HG02852 (cell line): ENCODE measurements at regions not wholly inside any gene's neighbourhood (a gene's known extent, or its start where the extent isn't known, plus 50 kb on each side); places are given as distances from the start of the nearest gene placed in this dataset.

Source experiments
- ATAC-seq: cut with Tn5 transposase; IDR thresholded peaks from one replicate; pipeline ENCODE4 v1.9.1; 2021; ENCODE audit warnings: mild to moderate bottlenecking, moderate library complexity; ENCODE audit not compliant: unreplicated experiment

- no peak for ATAC-seq
These were observed 406.1 kb downstream of the LRATD1 start for GRCh38 chr2:15038366-15039364.

- no peak for ATAC-seq
These were observed 408.0 kb downstream of the LRATD1 start for GRCh38 chr2:15040429-15041084.

GRCh38 chr2:15041429-15041837, 408.9 kb downstream of the LRATD1 start:
- no peak for ATAC-seq

GRCh38 chr2:15042801-15043217, 410.3 kb downstream of the LRATD1 start:
- no peak for ATAC-seq

- ATAC-seq: no peak
These were observed 411.0 kb downstream of the LRATD1 start for GRCh38 chr2:15043336-15044058.

GRCh38 chr2:15045054-15045453, 412.5 kb downstream of the LRATD1 start:
- no peak for ATAC-seq

GRCh38 chr2:15047184-15047583, 414.7 kb downstream of the LRATD1 start:
- ATAC-seq: no peak

GRCh38 chr2:15048000-15048399, 415.5 kb downstream of the LRATD1 start:
- ATAC-seq: no peak

- no peak for ATAC-seq
These were observed 416.8 kb downstream of the LRATD1 start for GRCh38 chr2:15049096-15049993.

- ATAC-seq: no peak
These were observed 418.0 kb downstream of the LRATD1 start for GRCh38 chr2:15050483-15050882.

GRCh38 chr2:15053542-15053941, 421.0 kb downstream of the LRATD1 start:
- no peak for ATAC-seq

GRCh38 chr2:15058015-15058720, 425.7 kb downstream of the LRATD1 start:
- ATAC-seq: no peak

- no peak for ATAC-seq
These were observed 426.2 kb downstream of the LRATD1 start for GRCh38 chr2:15058721-15059157.

- no peak for ATAC-seq
These were observed 427.5 kb downstream of the LRATD1 start for GRCh38 chr2:15059870-15060512.

GRCh38 chr2:15061268-15061667, 428.8 kb downstream of the LRATD1 start:
- no peak for ATAC-seq

GRCh38 chr2:15066138-15066537, 433.6 kb downstream of the LRATD1 start:
- no peak for ATAC-seq

GRCh38 chr2:15069149-15069548, 436.6 kb downstream of the LRATD1 start:
- no peak for ATAC-seq

GRCh38 chr2:15072836-15073235, 440.3 kb downstream of the LRATD1 start:
- no peak for ATAC-seq

GRCh38 chr2:15073664-15074063, 441.1 kb downstream of the LRATD1 start:
- no peak for ATAC-seq
